IMR-90 (cell line): ENCODE measurements at regions not wholly inside any gene's neighbourhood (a gene's known extent, or its start where the extent isn't known, plus 50 kb on each side); places are given as distances from the start of the nearest gene placed in this dataset.

Experiments
- ATAC-seq: fragments of 200-7000 bp; cut with Tn5 transposase; 2 replicates; pipeline ENCODE4 v1.9.1; 2020; ENCODE audit warnings: low read depth, mild to moderate bottlenecking, moderate library complexity
- BruUV-seq: library from RNA; stranded (reverse); fragments of 400-500 nt; replicated peaks from 2 replicates; lab custom pipeline; 2021; lab: Mats Ljungman, UMichigan
- CTCF ChIA-PET: fragments of 300-600 bp; formaldehyde crosslinking; extraction: SDS; loops from one replicate; lab custom pipeline; 2021; ENCODE audit warnings: antibody characterized with exemption; lab: Yijun Ruan, JAX
- POLR2A ChIA-PET: fragments of 300-600 bp; sonication (Branson Sonifier 250); formaldehyde crosslinking; loops from one replicate; lab custom pipeline; 2022; ENCODE audit warnings: antibody characterized with exemption; ENCODE audit not compliant: unreplicated experiment; lab: Charles Lee
- DNase-seq: peaks from one replicate; pipeline ENCODE4 v3.0.0; 2013
- H2AFZ ChIP-seq: replicated peaks from 2 replicates; pipeline ENCODE3; 2013; ENCODE audit warnings: low read length, mild to moderate bottlenecking; ENCODE audit not compliant: poor library complexity
- H2AK5ac ChIP-seq: 2 replicates; pipeline ENCODE4 v1.6.1; 2013; ENCODE audit warnings: low read depth, low read length, inconsistent platforms
- H2AK9ac ChIP-seq: replicated peaks from 2 replicates; pipeline ENCODE3; 2013; ENCODE audit warnings: mild to moderate bottlenecking, low read depth, low read length, moderate library complexity; ENCODE audit not compliant: poor library complexity
- H2BK120ac ChIP-seq: 2 replicates; pipeline ENCODE4 v1.6.1; 2013; ENCODE audit warnings: low read depth, low read length, inconsistent platforms
- H2BK15ac ChIP-seq: 3 replicates; pipeline ENCODE4 v1.6.1; 2013; ENCODE audit warnings: low read depth, low read length, inconsistent platforms
- H2BK20ac ChIP-seq: 2 replicates; pipeline ENCODE4 v1.6.1; 2013; ENCODE audit warnings: low read depth, mild to moderate bottlenecking, inconsistent platforms, low read length, moderate library complexity
- H2BK5ac ChIP-seq: 2 replicates; pipeline ENCODE4 v1.6.1; 2013; ENCODE audit warnings: mild to moderate bottlenecking, low read depth, low read length, inconsistent platforms; ENCODE audit not compliant: poor library complexity, severe bottlenecking
- H3K14ac ChIP-seq: replicated peaks from 2 replicates; pipeline ENCODE4 v1.6.1; 2013; ENCODE audit warnings: low read depth, low read length, inconsistent platforms
- H3K18ac ChIP-seq: 2 replicates; pipeline ENCODE4 v1.6.1; 2013; ENCODE audit warnings: low read depth, low read length, control low read depth
- H3K23ac ChIP-seq: 2 replicates; pipeline ENCODE4 v1.6.1; 2013; ENCODE audit warnings: low read depth, low read length, inconsistent platforms
- H3K27ac ChIP-seq: 2 replicates; pipeline ENCODE4 v1.5.1; 2013; ENCODE audit warnings: mild to moderate bottlenecking, control low read depth, low read length; ENCODE audit not compliant: insufficient read depth
- H3K27me3 ChIP-seq: 2 replicates; pipeline ENCODE4 v1.6.1; 2013; ENCODE audit warnings: low read length; ENCODE audit not compliant: control insufficient read depth, insufficient read depth
- H3K36me3 ChIP-seq: 2 replicates; pipeline ENCODE4 v1.6.1; 2013; ENCODE audit warnings: low read length, mixed read lengths; ENCODE audit not compliant: control insufficient read depth, insufficient read depth
- H3K4ac ChIP-seq: 2 replicates; pipeline ENCODE4 v1.6.1; 2013; ENCODE audit warnings: low read depth, low read length, inconsistent platforms
- H3K4me1 ChIP-seq: 2 replicates; pipeline ENCODE4 v1.6.1; 2013; ENCODE audit warnings: low read length, mixed read lengths; ENCODE audit not compliant: control insufficient read depth, insufficient read depth
- H3K4me2 ChIP-seq: 2 replicates; pipeline ENCODE4 v1.6.1; 2013; ENCODE audit warnings: low read depth, mild to moderate bottlenecking, control low read depth, low read length, moderate library complexity
- H3K4me3 ChIP-seq: 2 replicates; pipeline ENCODE4 v1.5.1; 2013; ENCODE audit warnings: low read depth, mild to moderate bottlenecking, control low read depth, low read length, moderate library complexity; ENCODE audit not compliant: insufficient read depth
- H3K56ac ChIP-seq: 2 replicates; pipeline ENCODE4 v1.6.1; 2013; ENCODE audit warnings: low read length, inconsistent platforms; ENCODE audit not compliant: insufficient read depth; ENCODE audit errors: extremely low read depth
- H3K79me1 ChIP-seq, 2 experiments: 2 replicates each; pipeline ENCODE4 v1.6.1; 2013; ENCODE audit warnings: low read length in 2 of 2, inconsistent platforms in 1 of 2, low read depth in 1 of 2
- H3K9ac ChIP-seq: 2 replicates; pipeline ENCODE4 v1.6.1; 2013; ENCODE audit warnings: low read depth, low read length, control low read depth
- H3K9me1 ChIP-seq: 2 replicates; pipeline ENCODE4 v1.6.1; 2013; ENCODE audit warnings: low read length, inconsistent platforms; ENCODE audit not compliant: insufficient read depth
- H3K9me3 ChIP-seq: 2 replicates; pipeline ENCODE4 v1.6.1; 2013; ENCODE audit warnings: low read length; ENCODE audit not compliant: control insufficient read depth, insufficient read depth
- H4K20me1 ChIP-seq: 2 replicates; pipeline ENCODE4 v1.6.1; 2013; ENCODE audit warnings: low read length, inconsistent platforms; ENCODE audit not compliant: insufficient read depth
- H4K5ac ChIP-seq: 2 replicates; pipeline ENCODE4 v1.6.1; 2013; ENCODE audit warnings: mild to moderate bottlenecking, low read depth, low read length, control low read depth
- H4K8ac ChIP-seq, 2 experiments: 2 replicates each; pipeline ENCODE4 v1.6.1; 2013; ENCODE audit warnings: low read depth in 2 of 2, low read length in 2 of 2, control low read depth in 1 of 2, inconsistent platforms in 1 of 2
- H4K91ac ChIP-seq: 2 replicates; pipeline ENCODE4 v1.6.1; 2013; ENCODE audit warnings: low read depth, low read length, inconsistent platforms; ENCODE audit not compliant: insufficient read depth
- BHLHE40 ChIP-seq: fragments of 150-350 bp; IDR thresholded peaks from 2 replicates; pipeline ENCODE4 v1.6.1; 2016; ENCODE audit warnings: mild to moderate bottlenecking, low read depth, low read length
- CEBPB ChIP-seq: IDR thresholded peaks from 2 replicates; pipeline ENCODE4 v1.6.1; 2012; ENCODE audit warnings: low read depth, low read length, improper control_type of control experiment
- CHD1 ChIP-seq: IDR thresholded peaks from 2 replicates; pipeline ENCODE4 v1.6.1; 2012; ENCODE audit warnings: low read depth, low read length, improper control_type of control experiment
- CTCF ChIP-seq: conservative IDR thresholded peaks from 2 replicates; pipeline ENCODE4 v1.5.1; 2012; ENCODE audit warnings: mild to moderate bottlenecking, low read depth, low read length, improper control_type of control experiment
- ELK1 ChIP-seq: fragments of 150-350 bp; IDR thresholded peaks from 2 replicates; pipeline ENCODE4 v1.6.1; 2016; ENCODE audit warnings: low read depth, mild to moderate bottlenecking, low read length, moderate library complexity, borderline replicate concordance
- FOS ChIP-seq: fragments of 150-350 bp; IDR thresholded peaks from 2 replicates; pipeline ENCODE4 v1.6.1; 2016; ENCODE audit warnings: low read depth, low read length
- MAFK ChIP-seq: IDR thresholded peaks from 2 replicates; pipeline ENCODE4 v1.6.1; 2012; ENCODE audit warnings: low read depth, low read length, improper control_type of control experiment
- MAZ ChIP-seq: IDR thresholded peaks from 2 replicates; pipeline ENCODE4 v1.6.1; 2012; ENCODE audit warnings: low read depth, mild to moderate bottlenecking, low read length, improper control_type of control experiment, moderate library complexity, borderline replicate concordance
- MXI1 ChIP-seq: IDR thresholded peaks from 2 replicates; pipeline ENCODE4 v1.6.1; 2012; ENCODE audit warnings: low read depth, mild to moderate bottlenecking, low read length, moderate library complexity, borderline replicate concordance
- NFE2L2 ChIP-seq: fragments of 150-350 bp; IDR thresholded peaks from 2 replicates; pipeline ENCODE4 v1.6.1; 2016; ENCODE audit warnings: low read depth, mild to moderate bottlenecking, low read length
- POLR2A ChIP-seq: IDR thresholded peaks from 2 replicates; pipeline ENCODE4 v1.6.1; 2012; ENCODE audit warnings: mild to moderate bottlenecking, low read depth, low read length
- RAD21 ChIP-seq: IDR thresholded peaks from 2 replicates; pipeline ENCODE4 v1.6.1; 2012; ENCODE audit warnings: low read length, improper control_type of control experiment
- RCOR1 ChIP-seq: IDR thresholded peaks from 2 replicates; pipeline ENCODE4 v1.6.1; 2012; ENCODE audit warnings: mild to moderate bottlenecking, low read length, improper control_type of control experiment; ENCODE audit not compliant: insufficient replicate concordance
- RFX5 ChIP-seq: IDR thresholded peaks from 2 replicates; pipeline ENCODE4 v1.8.0; 2012; ENCODE audit warnings: low read depth, mild to moderate bottlenecking, low read length, moderate library complexity
- SMC3 ChIP-seq: fragments of 150-350 bp; IDR thresholded peaks from 2 replicates; pipeline ENCODE4 v1.6.1; 2016; ENCODE audit warnings: low read depth, mild to moderate bottlenecking, antibody characterized with exemption, low read length, moderate library complexity
- USF2 ChIP-seq: fragments of 150-350 bp; IDR thresholded peaks from 2 replicates; pipeline ENCODE4 v1.6.1; 2017; ENCODE audit warnings: mild to moderate bottlenecking, antibody characterized with exemption, low read length, low read depth
- WGBS, 2 experiments: methylation state at CpG; one replicate each; pipeline versions ENCODE4 v1.1.5 to v1.1.7; 2013; ENCODE audit warnings: missing lambda C conversion rate in 2 of 2; ENCODE audit not compliant: insufficient read length in 1 of 2; ENCODE audit errors: extremely low coverage in 2 of 2; 5-methylcytosine and 5-hydroxymethylcytosine counted together
- dilution Hi-C: fragments of 300-500 bp; cut with HindIII; formaldehyde crosslinking; loops from one replicate; pipeline ENCODE4 v1.14.3; 2018; ENCODE audit warnings: low sequenced_read_pairs; ENCODE audit not compliant: unreplicated experiment
- in situ Hi-C: fragments of 300-500 bp; cut with MboI; formaldehyde crosslinking; loops from 3 replicates; pipeline ENCODE4 v1.14.3; 2019; ENCODE audit warnings: low sequenced_read_pairs, inconsistent platforms, mixed read lengths
- intact Hi-C: fragments of 100-400 bp; cut with micrococcal nuclease; formaldehyde crosslinking; loops from 2 replicates; pipeline ENCODE4 v1.10.0; 2022

GRCh38 chr4:55725057-55725456 lies 89.0 kb upstream of the NMU start:
- Histone ChIP-seq H3K9ac (no peak overlapping the region), H2BK20ac (no peak overlapping the region), H2AK5ac (no peak overlapping the region), H3K4me2 (no peak overlapping the region), H3K56ac (no peak overlapping the region), H3K14ac (no peak overlapping the region), H3K9me3 (no peaks in the 10 kb centered on the region), H3K27ac (no peak overlapping the region), H2BK15ac (no peak overlapping the region), H2BK5ac (no peak overlapping the region), H3K36me3 (no peaks in the 10 kb centered on the region), H3K79me1 (no peaks in the 10 kb centered on the region), H3K23ac (no peak overlapping the region), H3K4me1 (no peaks in the 10 kb centered on the region), H4K5ac (no peak overlapping the region), H3K4me3 (no peak overlapping the region), H3K18ac (no peak overlapping the region), H4K20me1 (no peaks in the 10 kb centered on the region), H3K27me3 (no peaks in the 10 kb centered on the region), H3K4ac (no peak overlapping the region), H4K91ac (no peak overlapping the region), H4K8ac (no peak overlapping the region), H2AFZ (no peak overlapping the region), H2AK9ac (no peak overlapping the region), H3K9me1 (no peaks in the 10 kb centered on the region), H2BK120ac (no peak overlapping the region)
- DNase-seq (no peak), ATAC-seq (no peak)
- ChIA-PET CTCF (no interaction called here), POLR2A (no interaction called here)
- intact Hi-C loops (no loop called here), in situ Hi-C loops (loop anchor here (25.0 kb wide), 1 partner anchor 388 kb away; the partner anchor contains the start of gene SRD5A3), dilution Hi-C loops (no loop called here)
- TF ChIP-seq MAFK (no peak), RFX5 (no peak), MAZ (no peak), BHLHE40 (no peak), SMC3 (no peak), POLR2A (no peak), CHD1 (no peak), USF2 (no peak), RAD21 (no peak), MXI1 (no peak), CEBPB (no peak), FOS (no peak), NFE2L2 (no peak), CTCF (no peak), RCOR1 (no peak), ELK1 (no peak)
- BruUV-seq: no TSS peak
- no CpG with 5 or more reads among the region's 4 CpGs for WGBS, 2 experiments
